ENCODE measurements at regions not wholly inside any gene's neighbourhood (a gene's known extent, or its start where the extent isn't known, plus 50 kb on each side); places are given as distances from the start of the nearest gene placed in this dataset.

DNA sequence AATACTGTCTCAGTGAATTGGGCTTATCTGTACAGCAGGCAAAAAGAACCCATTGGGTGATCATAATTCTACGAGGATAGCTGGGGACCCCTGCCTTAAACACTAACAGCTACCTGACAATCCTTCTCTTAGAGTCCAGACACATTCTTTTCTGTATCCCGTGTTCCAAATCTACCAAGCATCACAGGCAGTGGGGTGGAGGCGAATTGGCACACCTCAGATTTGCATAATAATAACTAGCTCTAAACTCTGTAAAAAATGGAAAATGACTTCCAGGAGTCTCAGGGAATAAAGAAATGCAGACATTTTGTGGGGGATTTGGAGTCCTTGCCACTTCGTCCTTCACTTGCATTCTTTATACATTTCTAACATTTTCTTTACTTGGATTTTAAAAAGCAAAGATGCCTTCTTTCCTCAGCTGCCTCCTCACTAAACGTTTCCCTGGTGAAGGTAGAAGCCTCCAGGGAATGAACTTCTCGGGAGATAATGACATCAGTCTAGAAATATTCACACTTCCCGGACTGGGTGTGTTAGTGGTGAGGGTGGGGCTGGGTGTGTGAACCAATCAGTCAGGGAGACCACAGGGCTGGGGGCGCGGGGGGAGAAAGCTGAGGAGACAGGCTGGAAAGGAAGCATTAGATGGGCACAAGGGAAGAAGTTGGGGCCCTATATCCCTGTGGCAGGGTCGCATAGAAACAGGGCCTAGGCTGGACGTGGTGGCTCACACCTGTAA is 59.1 kb upstream of the BOD1L2 start:
- 63% methylated on average over 11 of the region's 11 CpGs for WGBS (ENCODE audit: low lambda C conversion rate, missing lambda C conversion rate)
- H3K27ac ChIP-seq = no peak overlapping the region

DNA sequence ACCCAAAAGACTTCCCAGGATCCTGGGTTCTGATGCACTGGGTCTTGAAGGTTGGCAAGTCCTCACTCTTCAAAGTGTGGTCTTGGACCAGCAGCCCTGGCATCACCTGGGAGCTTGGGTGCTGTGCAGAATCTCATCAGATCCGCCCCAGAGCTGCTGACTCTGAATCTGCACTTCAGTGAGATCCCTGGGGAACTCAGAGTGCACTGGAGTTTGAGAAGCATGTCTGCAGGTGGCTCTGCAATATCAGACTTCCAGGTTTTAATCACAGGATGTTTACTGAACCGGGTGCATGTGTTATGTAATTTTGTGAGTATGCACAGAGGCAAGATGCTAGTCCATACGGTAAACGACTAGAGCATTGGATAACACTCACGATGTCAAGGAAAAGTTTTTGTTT is 58.0 kb upstream of the BOD1L2 start:
- no peaks in the 10 kb centered on the region for H3K9me2 ChIP-seq (replicated peaks; ENCODE audit: insufficient read depth)
- H3K4me2 ChIP-seq = no peak overlapping the region
- no peak overlapping the region for H2AFZ ChIP-seq
- TF ChIP-seq, protein P1, sequence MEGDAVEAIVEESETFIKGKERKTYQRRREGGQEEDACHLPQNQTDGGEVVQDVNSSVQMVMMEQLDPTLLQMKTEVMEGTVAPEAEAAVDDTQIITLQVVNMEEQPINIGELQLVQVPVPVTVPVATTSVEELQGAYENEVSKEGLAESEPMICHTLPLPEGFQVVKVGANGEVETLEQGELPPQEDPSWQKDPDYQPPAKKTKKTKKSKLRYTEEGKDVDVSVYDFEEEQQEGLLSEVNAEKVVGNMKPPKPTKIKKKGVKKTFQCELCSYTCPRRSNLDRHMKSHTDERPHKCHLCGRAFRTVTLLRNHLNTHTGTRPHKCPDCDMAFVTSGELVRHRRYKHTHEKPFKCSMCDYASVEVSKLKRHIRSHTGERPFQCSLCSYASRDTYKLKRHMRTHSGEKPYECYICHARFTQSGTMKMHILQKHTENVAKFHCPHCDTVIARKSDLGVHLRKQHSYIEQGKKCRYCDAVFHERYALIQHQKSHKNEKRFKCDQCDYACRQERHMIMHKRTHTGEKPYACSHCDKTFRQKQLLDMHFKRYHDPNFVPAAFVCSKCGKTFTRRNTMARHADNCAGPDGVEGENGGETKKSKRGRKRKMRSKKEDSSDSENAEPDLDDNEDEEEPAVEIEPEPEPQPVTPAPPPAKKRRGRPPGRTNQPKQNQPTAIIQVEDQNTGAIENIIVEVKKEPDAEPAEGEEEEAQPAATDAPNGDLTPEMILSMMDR (IDR thresholded peaks at IDR 0.05; ENCODE audit: poor library complexity) = no peak
- TF ChIP-seq EZH2 (IDR thresholded peaks at IDR 0.05; ENCODE audit: borderline replicate concordance) (no peak), EZH2phosphoT487 (IDR thresholded peaks at IDR 0.05; ENCODE audit: low read depth, severe bottlenecking, unreplicated experiment) (no peak)
- no peaks in the 10 kb centered on the region for H3K36me3 ChIP-seq (replicated peaks; ENCODE audit: insufficient read depth, low read depth)
- no peaks in the 10 kb centered on the region for H3K79me2 ChIP-seq
- H3K4me1 ChIP-seq (ENCODE audit: insufficient read depth) = no peaks in the 10 kb centered on the region
- no peaks in the 10 kb centered on the region for H4K20me1 ChIP-seq (ENCODE audit: insufficient read depth, poor library complexity, severe bottlenecking)
- no peak overlapping the region for H3K27ac ChIP-seq
- DNase-seq (ENCODE audit: low spot score) = no peak
- H3K27me3 ChIP-seq = no peaks in the 10 kb centered on the region
- no peak overlapping the region for H3K4me3 ChIP-seq
- 84% methylated on average over 5 of the region's 5 CpGs for WGBS (ENCODE audit: low lambda C conversion rate, missing lambda C conversion rate)
- H3K9me3 ChIP-seq (ENCODE audit: low read depth) = no peaks in the 10 kb centered on the region

More for the DNA sequence above, 59.1 kb upstream of the BOD1L2 start:
- DNase-seq (ENCODE audit: low spot score) = peak; percentile 31
- no peaks in the 10 kb centered on the region for H3K27me3 ChIP-seq
- no peaks in the 10 kb centered on the region for H3K9me2 ChIP-seq (replicated peaks; ENCODE audit: insufficient read depth)
- no peaks in the 10 kb centered on the region for H4K20me1 ChIP-seq (ENCODE audit: insufficient read depth, poor library complexity, severe bottlenecking)
- no peak overlapping the region for H3K4me3 ChIP-seq
- H3K79me2 ChIP-seq = no peaks in the 10 kb centered on the region
- no peaks in the 10 kb centered on the region for H3K9me3 ChIP-seq (ENCODE audit: low read depth)
- H2AFZ ChIP-seq = no peak overlapping the region
- H3K4me1 ChIP-seq (ENCODE audit: insufficient read depth) = no peaks in the 10 kb centered on the region
- H3K4me2 ChIP-seq = no peak overlapping the region
- TF ChIP-seq, protein P1 (IDR thresholded peaks at IDR 0.05; ENCODE audit: poor library complexity) = no peak
- TF ChIP-seq EZH2 (IDR thresholded peaks at IDR 0.05; ENCODE audit: borderline replicate concordance) = no peak
- no peak for TF ChIP-seq EZH2phosphoT487 (IDR thresholded peaks at IDR 0.05; ENCODE audit: low read depth, severe bottlenecking, unreplicated experiment)
- H3K36me3 ChIP-seq (replicated peaks; ENCODE audit: insufficient read depth, low read depth) = no peaks in the 10 kb centered on the region

DNA sequence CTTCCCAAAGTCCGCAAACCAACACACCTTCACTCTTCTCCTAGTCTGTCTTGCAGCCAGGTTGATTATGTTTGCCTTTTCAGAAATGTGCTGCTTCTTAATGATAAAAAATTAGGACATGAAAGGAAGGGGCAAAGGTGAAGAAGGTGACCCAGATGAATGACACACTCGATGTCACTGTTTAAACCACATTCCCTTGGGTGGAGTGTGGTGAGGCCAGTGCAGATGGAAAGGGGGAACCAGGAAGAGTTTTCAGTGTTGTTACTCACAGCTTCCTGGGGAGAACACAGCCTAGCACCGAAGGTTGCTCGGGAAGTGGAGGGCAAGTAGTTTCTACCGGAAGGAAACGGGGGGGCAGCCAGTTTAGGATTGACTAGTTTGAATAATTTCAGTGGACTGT is 57.2 kb upstream of the BOD1L2 start:
- Histone ChIP-seq H2AFZ (no peak overlapping the region), H3K79me2 (no peaks in the 10 kb centered on the region)
- 91% methylated on average over 6 of the region's 6 CpGs for WGBS (ENCODE audit: low lambda C conversion rate, missing lambda C conversion rate)

More for the DNA sequence above, 57.2 kb upstream of the BOD1L2 start:
- no peaks in the 10 kb centered on the region for H3K9me2 ChIP-seq (replicated peaks; ENCODE audit: insufficient read depth)
- no peak overlapping the region for H3K4me2 ChIP-seq
- H3K4me3 ChIP-seq = no peak overlapping the region
- no peaks in the 10 kb centered on the region for H3K27me3 ChIP-seq
- H4K20me1 ChIP-seq (ENCODE audit: insufficient read depth, poor library complexity, severe bottlenecking) = no peaks in the 10 kb centered on the region
- TF ChIP-seq, protein P1 (IDR thresholded peaks at IDR 0.05; ENCODE audit: poor library complexity) = no peak
- no peak for TF ChIP-seq EZH2 (IDR thresholded peaks at IDR 0.05; ENCODE audit: borderline replicate concordance)
- TF ChIP-seq EZH2phosphoT487 (IDR thresholded peaks at IDR 0.05; ENCODE audit: low read depth, severe bottlenecking, unreplicated experiment) = no peak
- no peaks in the 10 kb centered on the region for H3K36me3 ChIP-seq (replicated peaks; ENCODE audit: insufficient read depth, low read depth)
- no peaks in the 10 kb centered on the region for H3K4me1 ChIP-seq (ENCODE audit: insufficient read depth)
- DNase-seq (ENCODE audit: low spot score) = no peak
- H3K9me3 ChIP-seq (ENCODE audit: low read depth) = no peaks in the 10 kb centered on the region
- no peak overlapping the region for H3K27ac ChIP-seq
